Omental fat pad (tissue), 3 donors: ENCODE measurements at regions not wholly inside any gene's neighbourhood (a gene's known extent, or its start where the extent isn't known, plus 50 kb on each side); places are given as distances from the start of the nearest gene placed in this dataset.

Experiments used
- ATAC-seq: fragments of 150-250 bp; one replicate; pipeline ENCODE4 v1.9.1; 2016; ENCODE audit warnings: mild to moderate bottlenecking, moderate library complexity; ENCODE audit not compliant: low FRiP score
- DNase-seq: peaks from one replicate; pipeline ENCODE4 v3.0.0-alpha.2; 2019; ENCODE audit warnings: low spot score
- TF ChIP-seq, protein P1 (sequence below), 3 donors: fragments of 450-650 bp; IDR thresholded peaks; one replicate each; pipeline ENCODE4 v1.5.1; 2016 to 2017; ENCODE audit warnings: antibody characterized with exemption in 3 of 3, mild to moderate bottlenecking in 3 of 3, moderate library complexity in 2 of 3

GRCh38 chr18:39260565-39260964, 1695.0 kb upstream of the CELF4 start:
- ATAC-seq (no peak), DNase-seq (no peak)
- TF ChIP-seq, protein P1, sequence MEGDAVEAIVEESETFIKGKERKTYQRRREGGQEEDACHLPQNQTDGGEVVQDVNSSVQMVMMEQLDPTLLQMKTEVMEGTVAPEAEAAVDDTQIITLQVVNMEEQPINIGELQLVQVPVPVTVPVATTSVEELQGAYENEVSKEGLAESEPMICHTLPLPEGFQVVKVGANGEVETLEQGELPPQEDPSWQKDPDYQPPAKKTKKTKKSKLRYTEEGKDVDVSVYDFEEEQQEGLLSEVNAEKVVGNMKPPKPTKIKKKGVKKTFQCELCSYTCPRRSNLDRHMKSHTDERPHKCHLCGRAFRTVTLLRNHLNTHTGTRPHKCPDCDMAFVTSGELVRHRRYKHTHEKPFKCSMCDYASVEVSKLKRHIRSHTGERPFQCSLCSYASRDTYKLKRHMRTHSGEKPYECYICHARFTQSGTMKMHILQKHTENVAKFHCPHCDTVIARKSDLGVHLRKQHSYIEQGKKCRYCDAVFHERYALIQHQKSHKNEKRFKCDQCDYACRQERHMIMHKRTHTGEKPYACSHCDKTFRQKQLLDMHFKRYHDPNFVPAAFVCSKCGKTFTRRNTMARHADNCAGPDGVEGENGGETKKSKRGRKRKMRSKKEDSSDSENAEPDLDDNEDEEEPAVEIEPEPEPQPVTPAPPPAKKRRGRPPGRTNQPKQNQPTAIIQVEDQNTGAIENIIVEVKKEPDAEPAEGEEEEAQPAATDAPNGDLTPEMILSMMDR (IDR thresholded peaks at IDR 0.05) = no peak

- no peak for ATAC-seq
- TF ChIP-seq, protein P1 (IDR thresholded peaks at IDR 0.05) = no peak
These were observed 1694.1 kb upstream of the CELF4 start for GRCh38 chr18:39259736-39260135.

DNA sequence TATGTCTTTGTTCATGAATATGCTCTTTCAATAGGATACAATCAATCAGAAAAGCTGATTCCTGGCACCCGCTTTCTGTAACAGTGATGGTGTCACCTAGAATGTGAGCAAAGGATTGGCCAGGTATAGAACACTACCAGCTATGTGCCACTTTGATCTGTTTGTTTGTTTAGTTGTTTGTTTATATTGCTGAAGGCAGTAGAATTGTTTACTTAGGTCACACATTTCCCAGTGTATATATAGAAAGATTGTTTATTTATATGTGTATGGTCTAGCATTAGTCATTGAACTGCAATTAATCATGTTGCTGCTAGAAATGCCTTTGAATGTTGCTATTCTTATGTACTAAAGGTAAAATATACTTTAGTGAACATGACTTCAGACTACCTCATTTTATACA, 1678.6 kb upstream of the CELF4 start:
- TF ChIP-seq, protein P1 (IDR thresholded peaks at IDR 0.05) = no peak
- ATAC-seq = no peak
- no peak for DNase-seq

More at GRCh38 chr18:39259736-39260135, 1694.1 kb upstream of the CELF4 start:
- DNase-seq = no peak

GRCh38 chr18:39241534-39241933, 1675.9 kb upstream of the CELF4 start:
- no peak for DNase-seq
- no peak for ATAC-seq
- TF ChIP-seq, protein P1 (IDR thresholded peaks at IDR 0.05) = no peak

GRCh38 chr18:39238981-39239660, 1673.5 kb upstream of the CELF4 start:
- DNase-seq (no peak), ATAC-seq (no peak)
- TF ChIP-seq, protein P1 (IDR thresholded peaks at IDR 0.05) = no peak

- TF ChIP-seq, protein P1 (IDR thresholded peaks at IDR 0.05) = no peak
- DNase-seq = no peak
- ATAC-seq = no peak
These were observed 1669.6 kb upstream of the CELF4 start for GRCh38 chr18:39235118-39235719.

- ATAC-seq (no peak), DNase-seq (no peak)
- TF ChIP-seq, protein P1 (IDR thresholded peaks at IDR 0.05) = no peak
These were observed 1667.3 kb upstream of the CELF4 start for GRCh38 chr18:39232937-39233336.
